ENCODE measurements at regions not wholly inside any gene's neighbourhood (a gene's known extent, or its start where the extent isn't known, plus 50 kb on each side); places are given as distances from the start of the nearest gene placed in this dataset.

DNA sequence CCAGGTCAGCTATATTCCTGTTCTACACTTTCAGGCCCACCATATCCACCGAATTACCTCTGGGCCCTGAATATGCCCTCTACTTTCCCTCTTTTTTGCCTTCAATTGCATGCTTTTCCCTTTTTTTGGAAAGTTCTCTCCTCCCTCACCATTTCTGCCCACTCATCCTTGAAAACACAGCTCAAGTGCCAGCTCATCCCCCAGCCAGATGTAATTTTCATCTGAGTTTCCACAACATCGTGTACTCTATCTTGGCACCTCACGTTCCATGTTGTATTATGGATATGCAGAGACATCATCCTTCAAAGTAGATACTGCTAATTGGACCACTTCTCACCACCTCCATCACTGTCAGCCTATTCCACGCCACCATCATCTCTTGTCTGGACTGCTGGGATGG lies 129.8 kb upstream of the HSD17B12 start:
- in situ Hi-C loops (cut with HindIII; ENCODE audit: low sequenced_read_pairs), result no loop called here
- no peak for DNase-seq (ENCODE audit: low read depth)
- TF ChIP-seq, protein P1, sequence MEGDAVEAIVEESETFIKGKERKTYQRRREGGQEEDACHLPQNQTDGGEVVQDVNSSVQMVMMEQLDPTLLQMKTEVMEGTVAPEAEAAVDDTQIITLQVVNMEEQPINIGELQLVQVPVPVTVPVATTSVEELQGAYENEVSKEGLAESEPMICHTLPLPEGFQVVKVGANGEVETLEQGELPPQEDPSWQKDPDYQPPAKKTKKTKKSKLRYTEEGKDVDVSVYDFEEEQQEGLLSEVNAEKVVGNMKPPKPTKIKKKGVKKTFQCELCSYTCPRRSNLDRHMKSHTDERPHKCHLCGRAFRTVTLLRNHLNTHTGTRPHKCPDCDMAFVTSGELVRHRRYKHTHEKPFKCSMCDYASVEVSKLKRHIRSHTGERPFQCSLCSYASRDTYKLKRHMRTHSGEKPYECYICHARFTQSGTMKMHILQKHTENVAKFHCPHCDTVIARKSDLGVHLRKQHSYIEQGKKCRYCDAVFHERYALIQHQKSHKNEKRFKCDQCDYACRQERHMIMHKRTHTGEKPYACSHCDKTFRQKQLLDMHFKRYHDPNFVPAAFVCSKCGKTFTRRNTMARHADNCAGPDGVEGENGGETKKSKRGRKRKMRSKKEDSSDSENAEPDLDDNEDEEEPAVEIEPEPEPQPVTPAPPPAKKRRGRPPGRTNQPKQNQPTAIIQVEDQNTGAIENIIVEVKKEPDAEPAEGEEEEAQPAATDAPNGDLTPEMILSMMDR (IDR thresholded peaks at IDR 0.05; ENCODE audit: low read depth, low read length, missing control alignments), result no peak
- H3K4me3 ChIP-seq (ENCODE audit: low read depth, low read length), result no peak overlapping the region

- TF ChIP-seq, protein P1 (IDR thresholded peaks at IDR 0.05; ENCODE audit: low read depth, low read length, missing control alignments), result no peak
- no peak for DNase-seq (ENCODE audit: low read depth)
- in situ Hi-C loops (cut with HindIII; ENCODE audit: low sequenced_read_pairs), result no loop called here
- H3K4me3 ChIP-seq (ENCODE audit: low read depth, low read length), result no peak overlapping the region
These were observed 126.4 kb upstream of the HSD17B12 start for GRCh38 chr11:43554148-43554473.

DNA sequence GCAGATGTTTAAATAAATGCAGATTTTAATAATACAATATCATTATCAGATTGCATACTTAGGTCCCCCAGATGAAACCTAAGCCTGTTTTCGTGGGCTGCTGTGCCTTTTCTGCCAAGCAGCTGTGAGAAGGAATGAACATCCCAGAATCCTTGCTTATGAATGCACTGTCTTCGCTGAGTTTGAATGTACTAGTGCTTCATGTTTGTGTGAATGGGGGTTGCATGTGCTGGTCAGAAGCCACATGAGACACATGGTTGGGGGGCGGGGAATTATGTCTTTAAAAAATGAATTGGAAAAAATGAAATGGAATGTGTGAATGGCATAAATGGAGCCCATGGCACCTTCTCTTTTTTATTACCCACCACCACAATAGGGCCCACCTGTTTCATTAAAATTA lies 125.4 kb upstream of the HSD17B12 start:
- DNase-seq (ENCODE audit: low read depth), result no peak
- no peak overlapping the region for H3K4me3 ChIP-seq (ENCODE audit: low read depth, low read length)
- in situ Hi-C loops (cut with HindIII; ENCODE audit: low sequenced_read_pairs), result no loop called here
- TF ChIP-seq, protein P1 (IDR thresholded peaks at IDR 0.05; ENCODE audit: low read depth, low read length, missing control alignments), result no peak

DNA sequence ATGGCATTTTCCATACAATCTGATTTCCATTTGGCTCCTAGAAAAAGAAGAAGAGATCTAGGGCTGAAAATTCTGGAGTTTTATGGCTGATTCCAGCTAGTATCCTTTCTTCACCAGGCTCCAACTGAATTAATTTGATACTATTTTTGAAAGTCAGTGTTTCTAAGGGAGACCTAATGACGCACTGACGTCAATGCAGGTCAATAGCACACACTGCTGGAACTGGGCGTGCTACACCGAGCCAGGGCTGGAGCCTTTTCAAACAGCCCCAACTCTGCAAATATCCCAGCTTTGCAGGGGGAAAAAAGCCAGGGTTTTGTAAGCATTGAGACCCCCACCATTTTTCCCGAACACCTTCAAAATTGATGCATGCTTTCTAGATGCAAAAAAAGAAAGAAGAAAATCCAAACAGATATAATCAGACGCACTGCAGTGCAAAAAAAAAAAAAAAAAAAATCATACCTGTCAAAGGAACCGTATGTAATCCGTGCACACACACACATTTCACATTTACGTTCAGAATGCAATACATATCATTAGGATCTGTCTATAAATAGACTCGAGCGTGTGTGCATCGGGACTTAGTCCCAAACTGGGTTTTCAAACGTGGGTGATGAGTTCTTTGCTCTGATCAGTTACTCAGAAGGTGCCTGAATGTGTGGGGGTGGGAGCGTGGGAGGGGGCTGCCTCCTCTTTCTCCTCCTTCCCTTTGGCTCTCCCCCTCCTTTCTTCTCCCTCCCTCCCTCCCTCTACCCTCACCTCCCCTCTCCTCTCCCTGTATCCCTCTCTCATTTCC lies 124.5 kb upstream of the HSD17B12 start:
- TF ChIP-seq, protein P1 (IDR thresholded peaks at IDR 0.05; ENCODE audit: low read depth, low read length, missing control alignments), result no peak
- DNase-seq (ENCODE audit: low read depth), result no peak
- H3K4me3 ChIP-seq (ENCODE audit: low read depth, low read length), result no peak overlapping the region
- in situ Hi-C loops (cut with HindIII; ENCODE audit: low sequenced_read_pairs), result no loop called here

DNA sequence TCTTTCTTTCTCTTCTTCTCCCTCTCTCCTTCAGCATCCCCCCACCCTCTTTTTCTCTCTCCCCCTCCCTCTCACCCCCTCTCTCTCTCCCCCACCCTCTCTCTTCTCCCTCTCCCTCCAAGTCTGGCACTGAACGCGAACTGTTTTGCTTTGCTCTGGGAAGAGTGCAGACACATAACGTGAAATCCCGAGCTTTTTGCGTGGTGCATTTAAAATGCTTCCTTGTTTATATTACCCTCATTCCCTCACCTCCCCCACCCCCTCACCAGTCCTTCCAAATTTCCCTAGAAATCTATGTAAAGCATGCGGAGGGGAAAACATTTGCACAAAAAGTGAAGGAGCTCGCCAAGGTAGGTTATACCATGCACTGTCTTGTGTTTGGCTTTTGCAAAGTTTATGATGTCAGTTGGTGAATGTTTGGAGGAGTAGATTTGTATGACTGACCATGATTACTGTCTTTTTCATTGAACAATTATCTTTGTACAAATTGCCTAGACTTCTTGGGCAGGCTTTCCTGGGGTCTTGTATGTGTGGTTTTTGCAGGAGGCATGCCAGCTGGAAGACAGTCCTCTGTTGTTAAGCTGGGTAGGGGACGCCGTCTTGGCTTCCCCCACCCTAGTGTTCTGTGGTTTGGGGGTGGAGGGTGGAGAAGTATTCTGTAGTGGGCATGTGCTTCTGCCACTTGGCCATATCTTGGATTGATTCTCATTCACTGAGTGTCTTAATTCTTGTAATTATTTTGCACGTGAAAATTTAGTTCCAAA lies 123.7 kb upstream of the HSD17B12 start:
- in situ Hi-C loops (cut with HindIII; ENCODE audit: low sequenced_read_pairs), result no loop called here
- H3K4me3 ChIP-seq (ENCODE audit: low read depth, low read length), result no peak overlapping the region
- no peak for DNase-seq (ENCODE audit: low read depth)
- TF ChIP-seq, protein P1 (IDR thresholded peaks at IDR 0.05; ENCODE audit: low read depth, low read length, missing control alignments), result no peak

DNA sequence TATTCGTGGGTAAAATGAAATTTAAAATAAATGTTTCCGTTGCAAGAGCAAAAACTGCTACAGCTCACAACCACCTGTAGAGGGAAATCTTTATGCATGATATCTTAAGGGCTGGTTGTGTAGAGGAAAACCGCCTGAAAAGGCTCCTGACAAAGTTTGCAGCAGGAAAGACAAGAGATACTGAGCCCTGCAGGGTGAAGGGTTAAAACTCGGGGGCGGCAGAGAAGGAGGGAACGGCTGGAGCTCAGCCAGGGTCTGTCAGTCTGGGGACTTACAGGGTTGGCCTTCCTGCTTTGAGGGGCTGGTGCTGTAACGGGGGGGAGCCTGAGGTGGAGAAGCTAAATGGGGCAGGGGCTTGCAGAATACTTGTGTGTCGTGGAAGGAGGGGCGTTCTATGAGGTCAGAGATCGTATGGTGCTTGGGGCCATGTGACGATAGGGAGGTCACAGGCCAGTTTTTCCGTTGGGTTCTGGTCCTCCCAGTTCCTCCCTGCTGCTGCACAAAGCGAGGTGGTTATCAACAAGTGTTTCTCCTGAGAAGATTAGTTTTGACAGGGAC lies 122.9 kb upstream of the HSD17B12 start:
- H3K4me3 ChIP-seq (ENCODE audit: low read depth, low read length), result no peak overlapping the region
- no peak for DNase-seq (ENCODE audit: low read depth)
- in situ Hi-C loops (cut with HindIII; ENCODE audit: low sequenced_read_pairs), result no loop called here
- TF ChIP-seq, protein P1 (IDR thresholded peaks at IDR 0.05; ENCODE audit: low read depth, low read length, missing control alignments), result peak; percentile 27
